Mesenchymal stem cell (in vitro differentiated cells and primary cell): ENCODE measurements at regions not wholly inside any gene's neighbourhood (a gene's known extent, or its start where the extent isn't known, plus 50 kb on each side); places are given as distances from the start of the nearest gene placed in this dataset.

Experiments
- DNase-seq: peaks from one replicate; pipeline ENCODE4 v3.0.0-alpha.2; 2013
- H2AFZ ChIP-seq: one replicate; pipeline ENCODE4 v1.6.1; 2013; ENCODE audit warnings: low read depth, mild to moderate bottlenecking, control low read depth, inconsistent platforms, low read length, moderate library complexity
- H2AK5ac ChIP-seq: 2 replicates; pipeline ENCODE4 v1.6.1; 2013; ENCODE audit warnings: low read length, moderate library complexity, mild to moderate bottlenecking, inconsistent platforms; ENCODE audit not compliant: severe bottlenecking
- H2BK120ac ChIP-seq: one replicate; pipeline ENCODE4 v1.6.1; 2013; ENCODE audit warnings: low read depth, mild to moderate bottlenecking, inconsistent platforms, low read length, moderate library complexity
- H2BK12ac ChIP-seq, 2 experiments: one replicate each; pipeline ENCODE4 v1.6.1; 2013; ENCODE audit warnings: inconsistent platforms in 2 of 2, low read length in 2 of 2, mild to moderate bottlenecking in 2 of 2, moderate library complexity in 2 of 2, control low read depth in 1 of 2
- H2BK15ac ChIP-seq: one replicate; pipeline ENCODE4 v1.6.1; 2013; ENCODE audit warnings: mild to moderate bottlenecking, low read depth, inconsistent platforms; ENCODE audit not compliant: poor library complexity, severe bottlenecking
- H2BK5ac ChIP-seq: 2 replicates; pipeline ENCODE4 v1.6.1; 2013; ENCODE audit warnings: low read depth, mild to moderate bottlenecking, low read length, control low read depth, inconsistent platforms; ENCODE audit not compliant: poor library complexity, severe bottlenecking
- H3K14ac ChIP-seq, 2 experiments: one replicate each; pipeline ENCODE4 v1.6.1; 2013; ENCODE audit warnings: inconsistent platforms in 2 of 2, low read length in 2 of 2, control low read depth in 1 of 2, mild to moderate bottlenecking in 1 of 2, moderate library complexity in 1 of 2
- H3K18ac ChIP-seq, 2 experiments: one replicate each; pipeline ENCODE4 v1.6.1; 2013; ENCODE audit warnings: inconsistent platforms in 2 of 2, low read length in 2 of 2, control low read depth in 1 of 2, low read depth in 1 of 2, mild to moderate bottlenecking in 1 of 2
- H3K23ac ChIP-seq, 2 experiments: one replicate each; pipeline ENCODE4 v1.6.1; 2013; ENCODE audit warnings: inconsistent platforms in 2 of 2, low read length in 2 of 2, mild to moderate bottlenecking in 2 of 2, moderate library complexity in 2 of 2, control low read depth in 1 of 2
- H3K27ac ChIP-seq: 2 replicates; pipeline ENCODE4 v1.5.1; 2013; ENCODE audit warnings: mild to moderate bottlenecking, moderate library complexity, low read length, control low read depth, inconsistent platforms; ENCODE audit not compliant: poor library complexity, severe bottlenecking
- H3K27me3 ChIP-seq, 2 experiments: 2 replicates each; pipeline versions ENCODE4 v1.6.1 to v1.7.0; 2013; ENCODE audit warnings: low read length in 2 of 2, mild to moderate bottlenecking in 2 of 2, moderate library complexity in 2 of 2, control low read depth in 1 of 2, inconsistent platforms in 1 of 2; ENCODE audit not compliant: control insufficient read depth in 1 of 2, insufficient read depth in 1 of 2
- H3K36me3 ChIP-seq, 2 experiments: 2 replicates each; pipeline versions ENCODE4 v1.6.1 to v1.7.0; 2013; ENCODE audit warnings: low read length in 2 of 2, control low read depth in 1 of 2, inconsistent platforms in 1 of 2, low read depth in 1 of 2, mild to moderate bottlenecking in 1 of 2; ENCODE audit not compliant: insufficient read depth in 2 of 2, control insufficient read depth in 1 of 2
- H3K4ac ChIP-seq, 2 experiments: one replicate each; pipeline ENCODE4 v1.6.1; 2013; ENCODE audit warnings: inconsistent platforms in 2 of 2, low read length in 2 of 2, mild to moderate bottlenecking in 2 of 2, moderate library complexity in 2 of 2, control low read depth in 1 of 2, low read depth in 1 of 2
- H3K4me1 ChIP-seq: 2 replicates; pipeline ENCODE4 v1.6.1; 2013; ENCODE audit warnings: low read depth, low read length, control low read depth; ENCODE audit not compliant: control insufficient read depth, insufficient read depth
- H3K4me2 ChIP-seq: 2 replicates; pipeline ENCODE4 v1.6.1; 2013; ENCODE audit warnings: low read length, mild to moderate bottlenecking, inconsistent platforms; ENCODE audit not compliant: poor library complexity, severe bottlenecking
- H3K4me3 ChIP-seq, 2 experiments: 2 replicates each; pipeline versions ENCODE4 v1.5.1 to v1.7.0; 2013; ENCODE audit warnings: low read length in 2 of 2, mild to moderate bottlenecking in 2 of 2, control low read depth in 1 of 2, low read depth in 1 of 2; ENCODE audit not compliant: insufficient read depth in 1 of 2
- H3K79me1 ChIP-seq: replicated peaks from 2 replicates; pipeline ENCODE4 v1.6.1; 2013; ENCODE audit warnings: mild to moderate bottlenecking, control low read depth, low read length, inconsistent platforms; ENCODE audit not compliant: poor library complexity, severe bottlenecking
- H3K9ac ChIP-seq: 2 replicates; pipeline ENCODE4 v1.7.0; 2013; ENCODE audit warnings: mild to moderate bottlenecking, low read length, moderate library complexity
- H3K9me3 ChIP-seq: 2 replicates; pipeline ENCODE4 v1.7.0; 2013; ENCODE audit warnings: mild to moderate bottlenecking, low read length; ENCODE audit not compliant: control insufficient read depth
- H4K8ac ChIP-seq: one replicate; pipeline ENCODE4 v1.6.1; 2013; ENCODE audit warnings: inconsistent platforms, mild to moderate bottlenecking, low read length, moderate library complexity
- H4K91ac ChIP-seq: one replicate; pipeline ENCODE4 v1.6.1; 2013; ENCODE audit warnings: mild to moderate bottlenecking, low read length, inconsistent platforms
- WGBS: methylation state at CpG from one replicate; pipeline ENCODE4 v1.1.7; 2013; ENCODE audit warnings: mixed read lengths; 5-methylcytosine and 5-hydroxymethylcytosine counted together

DNA sequence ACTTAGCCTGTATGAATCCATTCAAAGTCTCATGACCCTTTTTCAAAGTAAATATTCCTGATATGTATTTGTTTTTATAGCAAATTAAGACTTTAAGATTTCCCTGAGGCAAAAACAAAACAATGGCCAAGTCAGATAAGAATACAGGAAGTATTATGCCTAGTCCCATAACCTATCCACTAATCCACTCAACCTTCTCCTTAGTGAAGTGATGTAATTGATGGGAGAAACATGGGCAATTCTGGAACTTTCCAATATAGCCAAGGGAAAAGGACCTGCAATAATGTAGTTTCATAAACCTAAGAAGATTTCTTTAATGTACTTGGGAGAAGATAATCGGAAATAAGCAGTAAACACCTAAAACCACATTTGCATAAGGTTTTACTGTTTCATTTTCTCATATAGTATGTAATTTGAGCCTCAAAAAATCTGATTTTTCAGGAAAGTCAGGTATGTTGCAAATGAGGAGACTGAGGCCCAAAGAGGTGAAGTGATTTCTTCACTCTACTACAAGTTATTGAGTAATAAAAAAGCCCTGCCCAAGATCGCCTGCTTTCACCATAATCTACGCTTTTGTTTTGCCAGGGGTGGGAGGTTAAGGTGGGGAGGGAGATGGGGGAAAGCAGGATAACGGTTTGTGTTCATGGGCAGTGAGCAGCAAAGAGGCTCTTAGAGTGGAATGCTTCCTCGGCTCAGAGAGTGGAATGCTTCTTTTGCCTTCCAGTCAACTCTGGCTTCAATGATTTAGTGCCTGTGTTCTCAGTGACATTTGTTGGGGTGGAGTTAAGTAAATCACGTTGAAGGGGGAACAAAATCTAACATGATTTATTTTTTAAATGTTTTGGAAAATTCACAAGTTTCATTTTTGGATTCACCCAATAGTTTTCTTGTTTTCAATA, 95.0 kb upstream of the FNDC3B start:
- 24% methylated on average over 4 of the region's 6 CpGs for WGBS
- peak overlapping the region in 1 of 2 experiments; percentile 43 for H3K18ac ChIP-seq
- no peaks in the 10 kb centered on the region for H3K79me1 ChIP-seq
- H2BK15ac ChIP-seq: no peak overlapping the region
- no peaks in the 10 kb centered on the region for H3K36me3 ChIP-seq
- peak overlapping the region; percentile 43 for H3K27ac ChIP-seq
- H3K9me3 ChIP-seq: no peaks in the 10 kb centered on the region
- no peak overlapping the region for H3K4me2 ChIP-seq
- no peak overlapping the region for H2AK5ac ChIP-seq
- peak overlapping the region; percentile 39 for H3K9ac ChIP-seq
- H2BK12ac ChIP-seq: no peak overlapping the region
- no peak overlapping the region for H3K4me3 ChIP-seq
- peaks cover 8% of the 10 kb centered on the region for H3K4me1 ChIP-seq
- H2AFZ ChIP-seq: no peak overlapping the region
- H3K14ac ChIP-seq: no peak overlapping the region
- H2BK120ac ChIP-seq: peak overlapping the region; percentile 34
- H4K8ac ChIP-seq: no peak overlapping the region
- peak; percentile 50 for DNase-seq
- H3K23ac ChIP-seq: no peak overlapping the region
- no peak overlapping the region for H2BK5ac ChIP-seq
- no peaks in the 10 kb centered on the region for H3K27me3 ChIP-seq
- H4K91ac ChIP-seq: no peak overlapping the region
- H3K4ac ChIP-seq: peak overlapping the region in 1 of 2 experiments; percentile 61

DNA sequence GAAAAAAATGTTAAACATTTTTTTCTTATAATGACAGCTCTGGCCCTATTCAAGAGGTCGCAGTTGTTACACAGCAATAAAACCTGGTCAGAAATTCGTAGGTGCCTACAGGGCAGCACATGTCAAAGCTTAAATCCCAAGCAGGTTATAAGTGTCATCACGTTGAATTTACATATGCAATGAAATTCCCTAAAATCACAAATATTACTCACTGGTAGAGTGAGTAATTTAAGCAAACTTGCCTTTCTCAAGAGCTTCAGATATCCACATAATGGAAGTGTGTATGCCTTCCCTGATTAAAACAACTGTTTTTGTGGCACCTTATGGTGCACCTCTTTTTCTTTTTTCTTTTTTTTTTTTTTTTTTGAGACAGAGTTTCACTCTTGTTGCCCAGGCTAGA, 90.7 kb upstream of the FNDC3B start:
- no peak overlapping the region for H4K8ac ChIP-seq
- H3K27me3 ChIP-seq: no peaks in the 10 kb centered on the region
- H2BK12ac ChIP-seq: no peak overlapping the region
- no peak for DNase-seq
- H3K18ac ChIP-seq: no peak overlapping the region
- no peak overlapping the region for H3K14ac ChIP-seq
- no peak overlapping the region for H3K4me3 ChIP-seq
- WGBS: 69% methylated on average over 3 of the region's 3 CpGs
- H3K9me3 ChIP-seq: no peaks in the 10 kb centered on the region
- H3K23ac ChIP-seq: no peak overlapping the region
- no peak overlapping the region for H3K4me2 ChIP-seq
- no peak overlapping the region for H3K9ac ChIP-seq
- H4K91ac ChIP-seq: no peak overlapping the region
- H2AK5ac ChIP-seq: no peak overlapping the region
- H2BK15ac ChIP-seq: no peak overlapping the region
- no peak overlapping the region for H2AFZ ChIP-seq
- H3K4me1 ChIP-seq: peaks cover 5% of the 10 kb centered on the region
- H3K4ac ChIP-seq: no peak overlapping the region
- no peaks in the 10 kb centered on the region for H3K36me3 ChIP-seq
- no peak overlapping the region for H2BK5ac ChIP-seq
- no peak overlapping the region for H2BK120ac ChIP-seq
- H3K79me1 ChIP-seq: no peaks in the 10 kb centered on the region
- H3K27ac ChIP-seq: no peak overlapping the region

DNA sequence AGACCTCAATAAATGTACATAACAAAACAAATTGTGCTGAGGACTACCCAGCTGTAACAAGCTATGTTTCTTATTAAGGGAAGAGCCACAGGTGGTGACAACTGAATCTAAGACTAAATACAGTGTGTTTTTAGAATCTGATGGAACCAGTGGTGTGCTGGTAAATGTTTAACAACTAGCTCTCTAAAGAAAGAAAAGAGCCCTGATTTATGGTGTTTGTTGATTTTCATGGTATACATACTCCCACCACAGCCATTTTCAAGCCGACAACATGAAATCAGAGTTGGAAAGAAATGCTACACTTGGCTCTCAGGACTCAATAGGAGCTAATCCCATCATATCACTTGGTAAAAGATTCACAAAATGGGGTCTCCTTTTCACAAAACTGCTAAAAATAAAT, 89.8 kb upstream of the FNDC3B start:
- peaks cover 4% of the 10 kb centered on the region for H3K4me1 ChIP-seq
- no peaks in the 10 kb centered on the region for H3K27me3 ChIP-seq
- no peak overlapping the region for H3K23ac ChIP-seq
- H2AK5ac ChIP-seq: no peak overlapping the region
- H2BK15ac ChIP-seq: no peak overlapping the region
- H2BK5ac ChIP-seq: no peak overlapping the region
- H3K4ac ChIP-seq: no peak overlapping the region
- H4K91ac ChIP-seq: no peak overlapping the region
- H2BK120ac ChIP-seq: no peak overlapping the region
- no peak overlapping the region for H3K14ac ChIP-seq
- H3K18ac ChIP-seq: no peak overlapping the region
- no peak overlapping the region for H3K9ac ChIP-seq
- H3K4me3 ChIP-seq: no peak overlapping the region
- H3K9me3 ChIP-seq: no peaks in the 10 kb centered on the region
- peak overlapping the region; percentile 9 for H3K4me2 ChIP-seq
- no peak for DNase-seq
- peak overlapping the region; percentile 32 for H3K27ac ChIP-seq
- no peak overlapping the region for H4K8ac ChIP-seq
- H2AFZ ChIP-seq: no peak overlapping the region
- 80% methylated on average over 1 of the region's 1 CpG for WGBS
- H2BK12ac ChIP-seq: no peak overlapping the region
- H3K79me1 ChIP-seq: no peaks in the 10 kb centered on the region
- no peaks in the 10 kb centered on the region for H3K36me3 ChIP-seq

DNA sequence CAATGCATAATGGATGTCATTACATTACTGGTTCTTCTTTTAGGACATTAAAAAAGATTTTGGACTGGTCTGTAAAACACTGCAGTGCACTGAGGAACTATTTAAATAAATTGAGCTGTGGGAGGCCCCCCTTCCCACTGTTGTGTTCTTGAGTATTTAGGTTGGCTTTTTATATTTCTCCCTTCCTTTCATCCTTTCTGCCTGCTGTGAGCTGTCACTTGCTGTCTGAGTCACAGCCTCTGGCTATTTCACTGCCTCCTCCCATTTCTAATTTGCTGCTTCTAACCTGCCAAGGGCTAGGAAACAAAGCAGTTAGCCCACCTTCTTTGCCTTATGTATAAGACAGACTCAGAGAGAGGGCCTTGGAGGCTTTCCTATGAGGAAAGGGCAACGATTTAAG, 89.0 kb upstream of the FNDC3B start:
- Histone ChIP-seq H3K27ac (no peak overlapping the region), H4K8ac (no peak overlapping the region), H3K27me3 (no peaks in the 10 kb centered on the region), H2AFZ (no peak overlapping the region), H3K14ac (no peak overlapping the region), H2BK12ac (no peak overlapping the region), H3K79me1 (no peaks in the 10 kb centered on the region), H2AK5ac (no peak overlapping the region), H2BK5ac (no peak overlapping the region), H3K4me2 (no peak overlapping the region), H3K18ac (no peak overlapping the region), H3K4me3 (no peak overlapping the region), H3K9me3 (no peaks in the 10 kb centered on the region), H3K9ac (peak overlapping the region; percentile 13), H3K4ac (no peak overlapping the region), H3K23ac (no peak overlapping the region), H2BK15ac (no peak overlapping the region), H3K36me3 (no peaks in the 10 kb centered on the region), H4K91ac (no peak overlapping the region), H2BK120ac (no peak overlapping the region), H3K4me1 (peaks cover 3% of the 10 kb centered on the region)
- no CpG with 5 or more reads among the region's 1 CpG for WGBS
- peak; percentile 59 for DNase-seq
